T1000 (cell line): ENCODE measurements at regions not wholly inside any gene's neighbourhood (a gene's known extent, or its start where the extent isn't known, plus 50 kb on each side); places are given as distances from the start of the nearest gene placed in this dataset.

ENCODE experiments used
- DNase-seq: peaks from one replicate; lab custom pipeline; 2025; ENCODE audit warnings: mixed read lengths; lab: John Stamatoyannopoulos, UW

DNA sequence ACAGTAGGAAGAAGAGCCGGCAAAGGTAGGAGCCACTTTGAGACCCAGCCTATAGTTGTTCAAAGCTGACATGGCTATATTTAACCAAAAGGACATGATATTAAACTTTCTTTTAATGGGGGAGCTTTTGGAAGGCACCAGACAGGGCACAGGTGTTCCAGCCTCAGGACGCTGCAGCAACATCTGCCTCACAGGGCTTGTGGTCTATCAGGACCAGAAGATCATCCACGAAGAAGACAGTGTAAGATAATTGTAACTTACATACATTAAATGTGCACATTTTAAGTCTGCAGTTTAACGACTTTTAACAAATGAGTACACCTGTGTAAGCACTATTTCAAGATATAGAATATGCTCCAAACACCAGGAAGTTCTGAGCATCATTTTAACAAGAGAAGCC is 168.2 kb upstream of the PMEPA1 start:
- no peak for DNase-seq

DNA sequence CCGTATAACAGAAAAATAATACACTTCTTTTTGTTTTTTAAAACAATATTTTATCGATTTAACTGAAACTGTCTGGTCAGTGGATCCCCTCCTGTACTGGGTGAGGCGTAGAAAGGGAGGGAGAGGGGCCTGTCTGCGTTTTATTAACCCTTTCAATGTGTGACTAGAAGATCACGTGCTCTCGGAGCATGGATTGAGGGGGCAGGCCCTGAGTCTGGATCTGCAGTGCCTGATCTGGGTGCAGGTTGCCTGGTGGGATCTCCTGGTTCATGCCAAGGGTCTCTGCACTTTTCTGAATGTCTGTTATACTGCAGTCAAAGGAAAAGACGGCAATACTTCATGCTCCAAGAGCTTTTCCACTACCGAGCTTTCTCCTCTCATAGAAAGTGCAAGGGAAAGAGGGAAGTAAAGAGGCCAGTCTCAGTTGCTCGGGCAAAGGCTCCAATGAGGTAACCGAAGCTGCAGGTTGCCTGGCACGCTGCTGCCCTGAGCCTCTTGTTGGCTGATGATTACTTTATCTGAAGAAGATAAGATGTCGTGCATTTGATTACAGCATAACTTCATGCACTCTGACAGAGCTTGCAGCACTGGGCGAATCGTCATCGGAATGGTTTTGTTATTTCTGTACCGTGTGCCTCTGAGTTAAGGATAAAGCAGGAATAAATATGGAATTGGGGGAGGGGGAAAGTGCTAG is 167.5 kb upstream of the PMEPA1 start:
- no peak for DNase-seq

DNA sequence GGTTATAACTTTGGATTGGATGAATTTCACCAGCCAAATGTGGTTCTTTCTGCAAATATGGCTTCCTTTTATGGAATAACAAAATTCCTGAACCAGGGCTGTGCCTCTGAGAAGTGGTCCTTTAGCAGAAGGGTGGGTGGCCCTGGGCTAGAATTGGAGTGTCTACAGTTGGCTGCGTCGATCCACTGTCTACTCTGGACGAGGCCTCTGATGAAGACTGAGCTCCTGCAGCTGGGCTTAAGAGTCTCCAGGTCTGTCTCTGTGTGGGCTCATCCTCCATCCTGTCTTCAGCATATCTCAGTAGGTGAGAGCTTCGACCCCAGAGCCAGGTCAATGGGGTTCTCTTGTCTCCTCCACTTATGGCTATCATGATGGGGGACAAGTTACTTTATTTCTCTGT is 166.3 kb upstream of the PMEPA1 start:
- no peak for DNase-seq

DNA sequence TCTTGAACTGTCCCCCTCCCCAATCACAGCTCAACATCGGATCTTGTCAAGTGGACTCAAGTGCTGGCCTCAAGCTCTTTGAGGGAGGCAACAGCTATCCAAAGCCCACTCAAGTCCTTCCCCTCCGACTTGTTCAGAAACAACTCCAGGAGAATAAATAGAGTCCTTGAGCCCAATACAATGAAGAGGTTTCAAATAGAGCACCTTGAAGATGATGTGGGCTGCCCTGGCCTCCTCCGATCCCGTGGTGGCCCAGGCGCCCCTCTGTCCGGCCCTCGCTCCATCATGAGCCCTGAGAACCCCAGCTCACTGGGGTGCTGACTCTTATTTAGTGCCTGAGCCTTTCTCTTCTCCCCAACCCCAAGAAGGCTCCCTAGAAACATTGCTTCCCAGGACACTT is 164.3 kb upstream of the PMEPA1 start:
- DNase-seq = no peak

DNA sequence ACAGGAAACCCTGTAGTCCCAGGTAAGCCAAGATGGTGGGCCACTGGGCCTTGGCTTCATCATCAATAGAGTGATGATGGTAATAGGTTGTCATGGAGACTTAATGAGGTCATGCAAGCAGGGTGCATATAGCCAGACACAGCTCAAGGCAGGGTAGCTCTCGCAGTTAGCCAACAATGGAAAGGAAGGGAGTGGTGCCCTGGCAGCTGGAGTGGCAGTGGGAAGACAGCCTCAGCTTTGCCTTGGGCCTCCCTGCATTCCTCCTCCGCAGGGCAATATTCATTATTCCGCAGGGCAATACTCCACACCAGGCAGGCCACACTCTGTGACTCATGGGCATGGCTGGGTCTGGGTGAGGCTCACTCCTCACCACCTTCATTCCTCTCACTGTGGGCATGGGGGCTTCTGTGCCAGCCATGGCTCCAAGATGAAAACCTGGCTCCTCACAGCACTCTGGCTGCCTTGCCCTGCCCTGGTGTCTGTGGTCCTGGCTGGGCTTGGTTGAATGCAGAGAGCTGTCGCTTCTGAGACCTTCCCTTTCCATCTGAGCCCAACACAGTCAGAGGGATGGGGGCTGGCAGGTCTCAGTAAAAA is 163.1 kb upstream of the PMEPA1 start:
- no peak for DNase-seq

DNA sequence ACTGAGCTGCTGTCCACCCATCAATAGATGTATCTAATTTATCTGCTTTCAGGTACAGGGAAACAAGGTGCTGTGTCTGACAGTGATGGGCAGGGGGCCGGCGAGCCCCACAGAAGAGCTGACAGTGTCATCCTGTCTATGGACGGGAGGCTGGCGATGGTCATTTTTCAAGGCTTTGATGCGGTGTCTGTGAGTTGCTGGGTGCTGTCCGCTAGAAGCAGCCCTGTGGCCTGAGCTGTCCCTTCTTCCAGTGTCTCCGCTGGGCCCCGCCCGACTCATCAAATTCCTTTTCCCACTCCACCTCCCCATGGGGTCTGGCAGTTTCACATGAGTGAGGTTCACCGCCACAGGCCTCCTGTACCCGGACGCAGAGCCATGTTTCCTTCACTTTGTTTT is 161.4 kb upstream of the PMEPA1 start:
- no peak for DNase-seq

DNA sequence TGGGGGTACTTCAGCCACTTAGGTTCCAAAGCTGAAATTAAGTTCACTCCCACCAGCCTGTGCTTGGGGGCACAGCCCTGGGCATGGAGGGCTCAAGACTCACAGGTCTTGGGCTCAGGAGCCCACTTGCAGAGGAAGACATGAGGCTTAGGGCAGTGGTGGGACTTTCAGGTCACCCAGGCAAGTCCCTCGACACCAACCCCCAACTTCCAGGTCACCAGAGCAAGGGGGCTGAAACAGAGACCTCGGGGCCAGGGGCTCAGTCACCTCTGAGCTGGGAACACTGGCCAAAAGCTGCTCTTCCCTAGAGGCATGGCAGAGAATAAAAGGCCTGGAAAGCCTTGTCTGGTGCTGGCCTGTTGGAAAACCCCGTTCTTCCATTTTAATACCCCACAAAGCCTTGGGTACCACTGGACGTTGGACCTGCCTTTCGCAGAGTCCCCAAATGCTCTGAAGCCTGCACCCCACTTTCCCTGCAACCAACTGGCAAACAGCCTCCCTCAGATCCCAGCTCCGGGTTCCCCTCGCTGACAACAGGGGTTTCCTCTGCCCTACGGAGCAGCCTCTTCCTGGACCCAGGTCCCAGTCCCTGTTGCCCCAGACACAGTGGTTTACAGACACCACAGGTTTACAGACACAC is 160.9 kb upstream of the PMEPA1 start:
- DNase-seq = no peak

DNA sequence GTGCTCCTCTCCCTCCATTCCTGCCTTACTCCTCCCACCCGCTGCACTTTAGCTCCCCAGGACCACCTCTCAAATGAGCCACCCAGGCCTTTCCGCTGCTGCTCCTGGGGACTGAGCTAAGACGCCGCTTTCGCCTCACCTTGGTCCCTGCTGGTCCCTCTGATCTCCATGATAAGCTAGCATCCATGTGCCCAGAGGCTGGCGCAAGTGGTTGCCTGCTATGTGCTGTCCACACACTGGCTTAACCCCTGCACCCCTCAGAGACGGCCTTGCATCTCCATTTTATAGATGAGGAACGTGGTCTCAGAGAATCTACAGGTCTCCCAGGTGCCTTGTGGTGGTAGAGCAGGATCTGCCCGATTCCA is 160.1 kb upstream of the PMEPA1 start:
- no peak for DNase-seq

DNA sequence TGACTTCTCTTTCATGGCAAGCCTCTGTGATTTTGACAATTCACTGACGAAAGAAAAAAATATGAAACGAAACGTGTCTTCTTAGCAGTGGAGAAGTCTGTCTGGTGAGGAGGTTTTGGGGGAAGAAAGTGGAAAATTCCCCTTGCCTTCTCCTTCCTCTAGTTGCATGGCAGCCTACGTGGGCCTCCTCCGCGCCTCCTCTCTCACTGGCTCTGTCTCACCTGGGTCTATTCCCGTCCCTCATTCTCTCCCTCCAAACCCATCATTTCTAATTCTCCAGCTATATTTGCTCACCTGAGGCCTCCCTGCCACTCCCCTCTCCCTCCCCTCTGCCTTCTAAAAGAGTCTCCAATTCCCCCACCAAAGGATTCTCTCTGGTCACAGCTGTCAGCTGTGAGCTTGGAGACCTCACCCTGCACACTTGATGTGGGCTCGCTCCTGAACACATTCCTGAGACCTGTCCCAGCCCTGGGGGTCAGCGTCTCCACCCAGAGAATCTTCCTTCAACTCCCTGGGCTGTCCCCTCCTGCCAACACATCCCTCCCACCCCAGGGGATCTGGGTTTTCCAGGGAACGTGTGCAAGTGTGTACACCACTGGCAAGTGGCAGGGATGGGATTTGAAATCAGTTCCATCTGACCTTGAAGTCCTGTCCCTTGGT is 159.6 kb upstream of the PMEPA1 start:
- DNase-seq = no peak

DNA sequence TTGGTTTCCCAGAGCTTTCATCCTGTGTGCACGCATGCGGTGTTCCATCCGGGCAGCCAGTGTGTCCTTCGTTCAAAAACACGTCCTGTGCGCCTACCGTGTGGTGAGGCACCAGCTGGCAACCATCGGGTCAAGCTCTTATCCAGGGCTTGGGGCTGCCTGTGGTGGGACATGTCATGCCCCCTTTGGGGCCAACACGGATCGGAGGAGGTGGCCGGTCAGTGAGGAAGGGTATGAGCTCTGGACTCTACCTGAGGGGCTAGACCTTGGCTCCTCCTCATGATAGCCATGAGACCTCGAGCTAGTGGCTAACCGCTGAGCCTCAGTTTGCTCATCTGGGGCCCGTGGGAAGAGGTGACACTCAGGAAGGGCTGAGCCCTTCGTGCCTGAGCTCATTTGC is 158.5 kb upstream of the PMEPA1 start:
- DNase-seq = no peak

DNA sequence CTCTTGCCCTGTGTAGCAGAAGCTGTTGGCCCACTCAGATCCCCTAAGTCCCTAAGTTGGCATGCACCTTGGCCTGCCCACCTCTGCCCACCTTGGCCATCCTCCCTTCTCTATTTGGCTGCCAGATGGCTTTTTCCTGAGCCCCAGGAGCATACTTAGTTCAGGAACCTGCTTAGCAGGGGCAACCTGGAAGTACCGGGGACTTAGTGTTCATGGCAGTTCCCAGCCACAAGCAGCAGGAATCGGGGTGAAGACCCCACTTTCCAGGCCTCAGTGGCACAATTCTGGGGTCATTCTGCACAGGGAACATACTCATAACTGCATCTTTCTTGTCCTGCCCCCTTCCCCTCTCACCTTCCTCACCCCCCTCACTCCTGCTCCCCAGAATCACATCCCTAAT is 158.0 kb upstream of the PMEPA1 start:
- no peak for DNase-seq

DNA sequence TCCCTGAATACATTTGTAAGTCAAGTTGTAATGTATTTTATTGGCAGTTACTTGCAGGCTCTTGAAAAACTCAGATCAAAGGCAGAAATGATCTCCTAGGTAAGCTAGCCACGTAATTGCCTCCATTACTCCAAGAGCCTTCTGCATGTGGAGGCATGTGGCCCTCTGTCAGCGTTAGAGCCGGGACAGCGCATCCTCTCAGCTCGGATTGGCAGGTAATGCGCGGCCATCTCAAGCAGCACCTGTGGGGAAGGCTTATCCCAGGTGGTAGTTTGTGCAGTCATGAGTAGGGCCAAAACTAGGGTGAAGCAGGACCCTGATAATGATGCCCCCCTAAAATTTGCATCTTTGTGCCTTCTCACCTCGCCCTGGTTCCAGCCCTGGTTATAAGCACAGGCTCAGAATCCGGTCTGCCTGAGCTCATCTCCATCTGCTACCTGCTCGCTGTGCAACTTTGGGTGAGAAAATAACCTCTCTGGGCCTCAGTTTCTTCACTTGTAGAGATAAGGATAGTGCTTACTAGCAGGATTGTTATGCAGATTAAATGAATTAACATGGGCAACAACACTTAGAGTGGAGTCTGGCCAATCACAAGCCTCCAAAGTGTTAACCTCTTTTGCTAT is 157.5 kb upstream of the PMEPA1 start:
- no peak for DNase-seq

DNA sequence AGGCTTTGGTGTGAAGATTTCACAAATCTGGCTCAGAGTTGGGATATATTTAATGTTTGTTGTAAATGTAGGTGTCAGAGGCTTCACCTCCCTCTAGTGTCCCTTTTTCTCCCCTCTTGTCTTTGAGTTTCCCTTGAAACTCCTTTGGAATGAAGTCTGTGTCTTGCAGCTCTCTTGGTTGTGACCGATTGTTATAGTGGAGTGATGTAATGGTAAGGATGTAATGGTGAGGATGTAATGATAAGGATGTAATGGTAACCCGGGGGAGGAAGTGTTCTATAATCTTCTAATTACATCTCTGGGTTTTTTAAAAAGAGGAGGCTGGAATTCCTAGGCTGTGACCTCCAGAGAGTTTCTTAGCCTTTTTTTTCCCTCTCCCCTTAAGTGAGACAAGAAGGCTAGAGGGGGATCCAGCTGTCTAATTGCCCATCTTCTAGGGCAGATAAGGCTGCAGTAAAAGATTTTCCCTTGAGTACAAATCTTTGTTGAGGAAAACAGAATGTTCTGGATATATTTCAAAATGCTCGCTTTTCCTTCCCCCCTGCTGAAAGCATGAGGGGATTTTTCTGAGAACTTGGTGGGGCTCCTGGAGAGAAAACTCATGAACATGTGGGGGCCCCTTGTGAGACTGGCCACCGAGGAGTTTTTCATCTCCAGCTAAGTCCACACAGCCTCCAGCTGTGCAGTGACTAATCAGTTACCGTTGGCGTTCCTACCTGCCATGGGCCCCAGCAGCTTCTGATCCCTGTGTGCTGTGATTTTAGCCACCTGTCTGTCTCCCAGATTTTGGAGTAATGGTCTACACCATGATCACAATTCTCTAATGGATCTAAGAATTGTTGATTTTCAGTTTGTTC is 156.7 kb upstream of the PMEPA1 start:
- no peak for DNase-seq

DNA sequence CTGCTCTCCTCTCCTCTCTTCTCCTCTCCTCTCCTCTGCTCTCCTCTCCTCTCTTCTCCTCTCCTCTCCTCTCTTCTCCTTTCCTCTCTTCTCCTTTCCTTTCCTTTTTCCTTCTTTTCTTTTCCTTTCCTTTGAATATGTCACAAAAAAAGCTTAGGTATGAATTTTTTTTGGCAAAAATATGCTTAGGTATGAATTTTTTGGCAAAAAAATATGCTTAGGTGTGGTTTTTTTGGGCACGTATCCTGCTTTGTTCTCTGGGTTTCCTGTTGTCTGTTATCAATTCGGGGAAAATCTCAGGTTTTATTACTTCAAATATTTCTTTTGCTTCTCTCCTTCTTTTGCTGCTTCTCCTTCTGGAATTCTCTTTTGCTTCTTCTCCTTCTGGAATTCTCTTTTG is 155.5 kb upstream of the PMEPA1 start:
- no peak for DNase-seq

DNA sequence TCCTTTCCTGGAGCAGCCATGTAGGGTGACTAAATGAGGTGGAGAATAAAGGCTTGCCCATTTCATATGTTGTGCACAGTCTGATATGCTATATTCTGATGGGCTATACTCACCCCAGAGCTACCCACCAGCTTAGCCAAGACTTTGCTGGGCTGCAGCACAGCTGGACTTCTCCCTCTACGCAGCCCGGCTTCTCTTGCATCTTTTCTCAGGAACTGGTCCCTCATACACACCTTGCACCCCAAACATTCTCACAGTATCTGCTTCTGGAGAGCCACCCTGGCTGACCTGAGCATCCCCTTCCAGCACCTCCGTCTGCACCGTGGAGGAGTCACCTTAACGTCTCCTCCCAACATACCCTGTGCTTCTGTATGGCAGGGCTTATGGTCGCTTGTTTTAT is 150.8 kb upstream of the PMEPA1 start:
- no peak for DNase-seq

DNA sequence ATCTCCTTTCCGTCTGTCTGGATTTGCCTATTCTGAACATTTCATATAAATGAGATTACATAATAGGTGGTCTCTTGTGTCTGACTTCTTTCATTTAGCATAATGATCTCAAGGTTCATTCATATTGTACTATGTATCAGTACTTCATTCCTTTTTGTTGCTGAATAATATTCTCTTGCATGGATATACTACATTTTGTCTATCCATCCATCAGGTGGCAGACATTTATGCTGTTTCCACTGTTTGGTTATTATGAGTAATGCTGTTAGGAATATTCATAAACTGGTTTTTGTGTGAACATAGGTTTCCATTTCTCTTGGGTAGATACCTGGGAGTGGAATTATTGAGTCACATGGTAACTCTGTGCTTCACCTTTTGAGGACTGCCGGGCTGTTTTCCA is 148.2 kb upstream of the PMEPA1 start:
- no peak for DNase-seq

DNA sequence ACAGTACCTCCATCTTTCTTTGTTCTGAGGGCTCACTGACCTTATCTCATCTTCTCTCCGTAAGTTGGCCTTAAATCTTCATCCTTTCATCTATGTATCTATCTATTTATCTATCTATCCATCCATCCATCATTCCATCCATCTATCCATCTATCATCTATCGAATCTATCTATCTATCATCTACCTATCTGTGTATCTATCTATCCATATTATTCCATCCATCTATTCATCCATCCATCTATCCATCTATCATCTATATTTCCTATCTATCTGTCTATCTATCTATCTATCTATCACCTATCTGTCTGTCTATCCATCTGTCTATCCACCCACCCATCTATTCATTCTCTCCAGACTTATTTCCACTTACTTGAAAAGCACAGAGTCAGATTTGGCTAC is 147.3 kb upstream of the PMEPA1 start:
- DNase-seq = no peak

DNA sequence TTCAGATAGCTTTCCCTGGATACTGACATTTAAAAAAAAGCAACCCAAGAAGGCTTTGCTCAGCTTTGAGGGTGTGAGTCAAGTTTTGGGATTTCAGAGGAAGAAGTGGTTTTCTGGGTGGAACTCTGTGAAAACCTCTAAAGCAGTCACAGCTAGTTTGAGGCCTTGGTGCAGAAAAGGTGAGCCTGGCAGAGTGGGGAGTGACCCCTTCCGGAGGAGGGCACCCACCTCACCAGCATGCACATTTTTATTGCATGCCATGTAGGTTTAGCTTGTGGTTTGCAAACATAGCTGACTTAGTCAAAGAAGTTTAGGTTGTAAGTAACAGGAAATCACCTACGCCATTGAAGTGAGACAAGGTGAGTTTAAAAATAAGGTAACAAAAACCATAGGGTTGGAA is 146.8 kb upstream of the PMEPA1 start:
- DNase-seq = no peak

DNA sequence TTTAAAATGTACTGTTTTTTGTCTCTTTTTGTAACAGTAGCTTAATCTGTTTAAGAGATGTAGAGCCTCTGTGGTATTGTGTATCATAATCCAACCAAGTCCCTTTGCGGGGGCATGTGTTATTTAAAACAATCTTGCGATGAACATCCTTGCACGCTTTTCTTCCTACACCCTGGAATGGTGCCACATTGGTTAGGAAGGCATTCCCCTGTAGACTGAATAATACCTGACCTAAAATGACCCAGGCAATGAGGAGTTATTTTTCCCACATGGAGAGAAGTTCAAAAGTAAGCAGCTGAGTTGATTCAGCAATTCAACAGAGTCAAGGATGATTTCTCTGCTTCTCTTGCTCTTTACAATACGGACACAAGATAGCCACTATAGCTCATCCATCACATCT is 142.0 kb upstream of the PMEPA1 start:
- DNase-seq = no peak

DNA sequence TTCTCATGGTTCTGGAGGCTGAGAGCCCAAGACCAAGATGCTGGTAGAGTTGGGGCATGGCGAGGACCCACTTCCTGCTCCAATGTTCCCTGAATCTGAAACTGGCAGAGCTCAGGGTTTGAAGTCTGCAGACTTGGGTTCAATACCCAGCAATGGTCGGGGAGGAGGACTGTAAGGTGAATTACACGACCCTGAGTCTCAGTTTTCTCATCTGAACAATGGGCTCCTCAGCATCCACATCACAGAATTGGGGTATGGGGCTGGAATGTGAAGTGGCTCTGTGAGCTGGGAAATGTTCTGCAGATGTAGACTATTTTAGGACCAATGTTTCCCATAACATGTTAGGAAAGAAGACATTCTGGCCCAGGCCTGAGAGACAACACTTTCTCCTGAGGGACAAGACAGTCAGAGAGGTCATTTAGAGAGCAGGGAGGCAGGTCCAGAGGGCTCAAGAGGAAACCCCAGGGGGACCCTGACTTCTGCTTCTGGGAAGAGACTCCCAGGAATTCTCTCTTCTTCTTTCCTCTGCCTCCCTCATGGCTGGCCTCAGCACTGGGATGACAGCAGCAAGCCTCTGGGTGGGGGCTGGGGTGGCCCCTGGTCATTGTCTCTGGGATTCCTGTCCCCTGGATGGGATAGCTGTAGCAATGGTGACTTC is 141.3 kb upstream of the PMEPA1 start:
- DNase-seq = no peak

DNA sequence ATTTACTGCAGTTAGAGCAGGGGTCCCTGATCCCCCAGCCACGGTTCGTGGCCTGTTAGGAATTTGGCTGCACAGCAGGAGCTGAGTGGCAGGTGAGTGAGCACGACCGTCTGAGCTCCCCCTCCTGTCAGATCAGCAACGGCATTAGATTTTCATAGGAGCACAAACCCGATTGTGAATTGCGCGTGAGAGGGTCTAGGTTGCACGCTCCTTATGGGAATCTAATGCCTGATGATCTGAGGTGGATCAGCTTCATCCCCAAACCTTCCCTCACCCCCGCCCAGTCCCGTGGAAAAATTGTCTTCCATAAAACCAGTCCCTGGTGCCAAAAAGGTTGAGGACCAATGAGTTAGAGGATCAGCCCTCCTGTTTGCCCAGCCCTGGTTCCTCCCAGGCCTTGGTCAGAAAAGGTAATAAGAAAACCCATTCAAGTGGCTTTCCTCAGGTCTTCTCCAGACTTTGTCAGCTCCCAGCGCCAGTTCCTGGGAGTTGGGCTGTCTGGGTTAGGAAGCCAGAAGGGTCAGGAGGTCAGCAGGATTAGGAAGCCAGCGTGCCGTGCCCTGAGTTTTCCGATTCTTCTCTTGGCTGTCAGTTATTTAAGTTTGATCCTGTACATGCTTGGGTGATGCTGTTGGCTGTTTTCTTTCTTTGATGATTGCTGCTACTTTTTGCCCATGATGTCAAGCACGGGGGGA is 139.9 kb upstream of the PMEPA1 start:
- no peak for DNase-seq
